Sigmoid colon (tissue), 4 donors: ENCODE measurements at regions not wholly inside any gene's neighbourhood (a gene's known extent, or its start where the extent isn't known, plus 50 kb on each side); places are given as distances from the start of the nearest gene placed in this dataset.

Experiments used
- CTCF ChIP-seq, 4 experiments: fragments of 450-650 bp in 3 of 4; fragments of 200-600 bp in 1 of 4; IDR thresholded peaks; one replicate each; pipeline ENCODE4 v1.5.1; 2016 to 2019; ENCODE audit warnings: antibody characterized with exemption in 4 of 4, mild to moderate bottlenecking in 3 of 4, moderate library complexity in 2 of 4
- POLR2AphosphoS5 ChIP-seq, 4 donors: sonication (generic); formaldehyde crosslinking; IDR thresholded peaks; one replicate each; pipeline ENCODE4 v1.6.1; 2017; ENCODE audit warnings: antibody characterized with exemption in 4 of 4

DNA sequence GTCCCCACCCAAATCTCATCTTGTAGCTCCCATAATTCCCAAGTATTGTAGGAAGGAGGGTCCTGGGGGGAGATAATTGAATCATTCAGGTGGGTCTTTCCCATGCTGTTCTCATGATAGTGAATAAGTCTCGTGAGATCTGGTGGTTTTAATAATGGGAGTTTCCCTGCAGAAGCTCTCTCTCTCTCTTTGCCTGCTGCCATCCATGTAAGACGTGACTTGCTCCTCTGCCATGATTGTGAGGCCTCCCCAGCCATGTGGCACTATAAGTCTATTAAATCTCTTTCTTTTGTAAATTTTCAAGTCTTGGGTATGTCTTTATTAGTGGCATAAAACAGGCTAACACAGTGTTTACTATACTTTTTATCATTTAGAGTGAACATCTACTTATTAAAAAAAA, 338.8 kb downstream of the ANKRD7 start:
- TF ChIP-seq POLR2AphosphoS5 (IDR thresholded peaks at IDR 0.05), result no peak
- TF ChIP-seq CTCF (IDR thresholded peaks at IDR 0.05), result no peak
